GM19025 (cell line): ENCODE measurements at regions not wholly inside any gene's neighbourhood (a gene's known extent, or its start where the extent isn't known, plus 50 kb on each side); places are given as distances from the start of the nearest gene placed in this dataset.

Source experiments
- ATAC-seq: cut with Tn5 transposase; IDR thresholded peaks from one replicate; pipeline ENCODE4 v1.9.1; 2021; ENCODE audit warnings: mild to moderate bottlenecking, low read depth, moderate library complexity; ENCODE audit not compliant: unreplicated experiment

DNA sequence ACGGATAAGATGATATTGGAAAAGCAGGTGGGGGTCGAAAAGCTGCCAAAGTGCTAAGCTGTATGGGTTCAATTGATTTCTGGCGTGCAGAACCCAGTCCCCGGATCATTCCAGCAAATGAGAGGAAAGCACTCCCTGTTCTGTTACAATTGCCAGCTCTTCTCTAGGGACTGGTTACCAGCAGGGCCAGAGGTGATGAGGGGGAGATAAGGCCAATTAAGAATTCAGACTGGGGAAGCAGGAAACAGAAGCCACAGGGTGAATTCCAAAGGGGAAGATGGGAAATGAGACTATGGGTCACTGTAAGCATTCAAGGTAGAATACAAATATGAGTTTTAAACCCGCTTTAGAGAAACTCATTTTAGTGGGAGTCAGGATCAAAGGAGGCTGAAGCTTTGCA lies 349.4 kb upstream of the MAP3K7 start:
- ATAC-seq = no peak

- ATAC-seq = no peak
Observed at GRCh38 chr6:90934966-90935365, 348.1 kb upstream of the MAP3K7 start.

DNA sequence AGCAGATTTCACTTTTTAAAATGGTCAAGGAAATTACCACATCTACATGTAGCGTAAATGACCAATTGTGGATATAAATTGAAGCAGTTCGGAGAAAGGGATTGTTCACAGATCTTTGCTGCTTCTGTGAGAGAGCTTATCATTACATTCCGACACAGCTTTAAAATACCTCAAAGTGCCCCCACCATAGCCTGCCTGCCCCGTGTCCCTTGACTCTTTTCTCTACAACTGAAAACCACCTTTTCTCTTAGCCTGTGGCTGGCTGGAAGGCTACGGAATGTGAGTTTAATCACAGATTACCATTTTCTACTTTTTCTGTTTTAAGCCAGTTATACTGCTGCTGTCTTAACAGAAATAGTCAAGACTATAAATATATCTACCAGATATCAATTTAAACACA lies 347.2 kb upstream of the MAP3K7 start:
- no peak for ATAC-seq

GRCh38 chr6:90932351-90932750 lies 345.5 kb upstream of the MAP3K7 start:
- no peak for ATAC-seq

DNA sequence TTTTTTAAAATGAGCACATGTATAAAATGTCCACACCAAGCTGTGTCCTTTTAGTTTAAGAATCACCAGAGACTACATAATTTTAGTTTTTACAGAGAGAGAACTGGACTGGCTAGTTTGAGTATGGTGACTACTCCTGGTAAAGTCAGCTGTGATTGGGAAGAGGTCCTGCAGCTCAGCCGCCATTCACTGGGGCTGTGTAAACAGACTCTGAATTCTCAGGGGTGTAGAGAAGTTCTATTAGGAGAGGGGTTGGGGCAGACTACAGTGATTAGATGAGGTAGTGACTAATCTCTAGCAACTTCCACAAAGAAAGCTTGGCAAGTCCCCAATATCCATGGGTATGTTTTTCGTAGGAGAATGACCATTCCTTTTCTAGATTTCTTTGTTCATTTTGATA lies 341.2 kb upstream of the MAP3K7 start:
- ATAC-seq = no peak

DNA sequence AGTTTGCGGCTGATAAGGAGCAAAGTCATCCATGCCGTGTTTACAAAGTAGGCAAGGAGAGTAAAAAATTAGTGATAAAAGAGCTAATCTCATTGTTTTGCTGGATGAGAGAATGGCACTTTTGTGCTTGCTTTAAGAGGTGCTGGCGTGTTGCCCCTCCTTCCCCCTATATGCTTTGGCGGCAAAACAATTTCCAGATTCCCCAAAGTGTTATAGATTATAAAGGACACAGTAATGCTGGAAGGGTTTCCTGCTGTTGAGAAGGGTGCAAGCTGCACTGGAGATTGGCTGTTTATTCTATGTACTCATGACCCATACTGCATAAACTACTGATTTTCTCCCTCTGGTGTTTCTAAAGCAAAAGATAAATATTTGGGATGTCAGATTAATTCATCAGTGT lies 338.9 kb upstream of the MAP3K7 start:
- no peak for ATAC-seq

GRCh38 chr6:90922325-90922724 lies 335.5 kb upstream of the MAP3K7 start:
- ATAC-seq = no peak

GRCh38 chr6:90918361-90918760 lies 331.5 kb upstream of the MAP3K7 start:
- no peak for ATAC-seq

DNA sequence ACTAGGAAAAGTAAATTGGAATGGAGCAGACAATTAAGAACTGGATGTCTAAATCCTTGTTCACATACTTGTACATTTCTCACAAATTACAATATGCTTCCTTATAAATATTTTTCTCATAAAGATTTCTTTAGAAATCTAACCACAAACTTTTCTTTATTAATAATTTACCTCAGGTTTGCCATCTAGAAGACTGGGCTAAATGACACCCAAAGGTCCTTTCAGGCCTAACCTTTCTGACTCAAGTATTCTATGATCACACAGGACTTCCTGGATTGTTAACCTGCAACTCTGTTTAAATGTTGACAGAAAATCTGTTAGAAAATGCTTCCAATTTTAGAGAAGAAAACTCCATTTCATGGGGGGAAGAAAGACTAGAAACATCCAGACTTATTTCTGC lies 330.5 kb upstream of the MAP3K7 start:
- ATAC-seq = no peak

DNA sequence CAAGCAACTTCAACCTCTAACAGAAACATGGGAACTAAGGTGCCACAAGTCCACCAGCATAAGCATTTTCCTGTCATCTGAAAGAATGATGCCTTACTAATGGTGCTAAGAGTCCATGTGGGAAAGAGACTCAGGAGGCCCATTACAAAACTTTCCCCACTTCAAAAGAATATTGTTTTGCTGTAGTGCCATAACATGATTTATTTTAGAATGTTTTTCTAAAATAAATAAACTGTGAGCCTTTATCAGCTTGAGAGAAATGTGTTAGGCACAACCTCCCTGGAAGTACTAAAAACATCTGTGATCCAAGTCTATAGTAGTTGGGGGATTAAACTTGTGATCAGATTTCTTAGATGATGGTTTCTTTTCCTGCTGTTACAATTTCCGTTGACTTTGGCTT lies 330.1 kb upstream of the MAP3K7 start:
- ATAC-seq = no peak

- ATAC-seq = no peak
Observed at GRCh38 chr6:90915224-90915915, 328.5 kb upstream of the MAP3K7 start.

GRCh38 chr6:90914312-90914711 lies 327.4 kb upstream of the MAP3K7 start:
- ATAC-seq = no peak

DNA sequence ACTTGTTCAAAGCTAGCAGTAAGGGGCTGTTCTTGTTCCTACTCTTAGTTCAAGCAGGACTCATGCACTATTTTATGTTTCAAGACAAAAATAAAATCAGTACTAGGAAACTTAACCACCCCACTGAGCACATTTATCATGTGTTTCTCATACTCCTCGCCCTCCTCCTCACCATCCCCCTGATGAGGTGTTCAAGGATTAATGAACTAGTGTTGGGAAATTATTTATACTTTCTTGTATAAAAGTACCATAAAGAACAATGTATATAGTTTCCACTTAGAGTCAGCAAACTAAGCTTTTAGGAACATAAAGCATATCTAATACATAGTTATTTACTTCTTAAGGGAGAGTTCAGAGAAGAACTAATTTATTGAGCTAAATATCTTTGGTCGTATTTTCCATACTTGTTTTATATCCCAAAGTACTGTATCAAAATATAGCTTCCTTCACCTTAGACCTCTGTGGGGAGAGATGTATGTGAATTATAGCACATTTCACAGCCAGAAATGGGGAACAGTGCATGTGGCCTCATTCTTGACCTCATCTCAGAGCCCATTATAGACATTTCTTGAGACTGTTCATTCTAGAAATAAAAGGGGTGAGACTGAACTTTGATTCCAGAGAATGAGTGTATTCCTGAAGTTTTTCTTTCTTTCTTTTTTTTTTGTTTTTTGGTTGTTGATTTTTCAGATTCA lies 326.5 kb upstream of the MAP3K7 start:
- ATAC-seq = no peak

DNA sequence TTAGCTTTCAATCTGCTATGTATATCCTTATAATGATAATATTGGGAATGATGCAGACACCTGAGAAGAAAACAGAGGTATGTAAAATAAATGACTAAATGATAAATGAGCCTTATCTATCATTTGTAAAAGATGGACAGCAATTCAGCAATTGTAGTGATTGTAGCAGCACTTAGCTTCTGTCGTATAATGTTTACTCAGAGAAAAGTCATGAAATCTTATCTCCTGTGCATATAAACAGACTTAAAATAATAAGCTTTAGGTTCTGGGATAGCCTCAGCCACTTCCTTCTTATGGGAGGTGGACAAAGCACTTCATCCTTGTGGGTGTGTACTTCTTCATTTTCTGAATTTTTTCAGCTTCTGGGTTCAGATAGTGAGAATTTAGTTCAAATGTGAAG lies 324.8 kb upstream of the MAP3K7 start:
- ATAC-seq = no peak

DNA sequence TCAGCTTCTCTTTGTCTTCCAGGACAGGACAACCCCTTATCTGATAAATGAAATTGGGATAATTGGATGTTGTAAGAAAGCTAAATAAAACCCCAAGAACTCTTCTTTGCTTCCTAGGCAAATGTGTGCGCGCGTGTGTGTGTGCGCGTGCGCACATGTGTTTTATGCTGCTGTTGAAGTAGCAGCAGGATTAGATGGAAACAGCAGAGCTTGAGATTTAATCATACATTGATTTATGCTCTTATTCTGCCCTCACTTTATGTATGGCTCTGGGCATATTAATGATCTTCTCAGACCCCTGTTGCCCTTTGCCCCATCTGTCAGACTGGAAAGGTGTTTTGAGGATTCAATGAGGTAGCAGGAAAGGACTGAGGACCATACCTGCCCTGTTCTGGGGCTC lies 324.0 kb upstream of the MAP3K7 start:
- no peak for ATAC-seq

GRCh38 chr6:90907931-90908655 lies 321.2 kb upstream of the MAP3K7 start:
- no peak for ATAC-seq

DNA sequence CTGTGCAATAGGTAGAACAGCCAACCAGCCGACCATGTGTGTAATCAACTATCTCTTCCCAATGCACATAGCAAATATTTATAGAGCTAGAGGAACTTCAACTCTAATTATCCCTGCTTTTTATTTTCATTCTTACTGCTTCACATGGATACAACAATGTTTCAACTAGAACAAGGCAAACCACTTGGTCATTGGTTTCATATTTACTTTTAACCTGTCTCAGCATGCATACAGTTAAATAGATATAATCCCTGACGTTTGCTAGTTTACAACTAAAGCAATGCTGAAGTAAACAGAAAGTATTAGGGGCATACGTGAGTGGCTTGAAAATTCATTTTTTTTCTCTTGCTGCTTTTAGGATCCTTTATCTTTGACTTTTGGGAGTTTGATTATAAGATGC lies 318.5 kb upstream of the MAP3K7 start:
- no peak for ATAC-seq

DNA sequence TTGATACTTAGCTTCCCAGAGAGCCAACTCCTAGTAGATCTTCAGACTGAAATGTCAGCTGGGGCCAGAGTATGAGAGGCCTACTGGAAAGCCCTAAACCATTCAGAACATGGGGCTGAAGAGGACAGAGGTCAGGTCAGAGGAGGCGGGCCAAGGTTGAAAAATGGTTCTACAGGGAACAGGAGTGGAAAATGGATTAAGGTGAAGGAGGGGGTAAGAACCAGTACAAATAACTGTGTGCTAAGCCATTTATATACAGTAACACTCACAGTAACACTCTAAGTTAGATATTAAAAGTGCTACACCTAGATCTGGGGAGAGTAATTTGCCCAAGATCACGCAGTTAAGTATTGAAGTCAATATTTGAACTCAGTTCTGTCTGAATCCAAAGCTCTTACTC lies 313.2 kb upstream of the MAP3K7 start:
- ATAC-seq = no peak

GRCh38 chr6:90898763-90899162 lies 311.9 kb upstream of the MAP3K7 start:
- no peak for ATAC-seq

DNA sequence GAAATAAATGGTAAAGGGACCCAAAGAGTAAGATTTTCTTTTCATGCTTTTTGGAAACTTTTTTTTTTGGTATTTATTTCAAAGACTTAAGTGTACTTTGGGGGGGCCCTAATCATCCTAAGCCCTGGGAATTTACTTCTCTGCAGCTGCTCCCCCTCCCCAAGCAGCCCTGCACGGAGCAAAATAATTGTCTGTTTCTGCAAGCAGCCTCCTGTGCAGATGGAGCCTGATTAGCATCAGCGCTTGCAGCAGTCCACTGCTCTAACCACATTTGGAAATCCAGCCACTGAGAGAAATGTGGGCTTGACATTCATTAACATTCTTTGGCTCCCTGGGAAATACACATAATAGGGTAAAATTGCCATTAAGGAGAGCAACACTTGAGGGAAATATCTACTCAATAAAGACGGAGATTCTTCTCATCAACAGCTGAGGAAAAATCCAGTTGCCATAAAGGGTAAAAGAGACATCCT lies 309.2 kb upstream of the MAP3K7 start:
- no peak for ATAC-seq

DNA sequence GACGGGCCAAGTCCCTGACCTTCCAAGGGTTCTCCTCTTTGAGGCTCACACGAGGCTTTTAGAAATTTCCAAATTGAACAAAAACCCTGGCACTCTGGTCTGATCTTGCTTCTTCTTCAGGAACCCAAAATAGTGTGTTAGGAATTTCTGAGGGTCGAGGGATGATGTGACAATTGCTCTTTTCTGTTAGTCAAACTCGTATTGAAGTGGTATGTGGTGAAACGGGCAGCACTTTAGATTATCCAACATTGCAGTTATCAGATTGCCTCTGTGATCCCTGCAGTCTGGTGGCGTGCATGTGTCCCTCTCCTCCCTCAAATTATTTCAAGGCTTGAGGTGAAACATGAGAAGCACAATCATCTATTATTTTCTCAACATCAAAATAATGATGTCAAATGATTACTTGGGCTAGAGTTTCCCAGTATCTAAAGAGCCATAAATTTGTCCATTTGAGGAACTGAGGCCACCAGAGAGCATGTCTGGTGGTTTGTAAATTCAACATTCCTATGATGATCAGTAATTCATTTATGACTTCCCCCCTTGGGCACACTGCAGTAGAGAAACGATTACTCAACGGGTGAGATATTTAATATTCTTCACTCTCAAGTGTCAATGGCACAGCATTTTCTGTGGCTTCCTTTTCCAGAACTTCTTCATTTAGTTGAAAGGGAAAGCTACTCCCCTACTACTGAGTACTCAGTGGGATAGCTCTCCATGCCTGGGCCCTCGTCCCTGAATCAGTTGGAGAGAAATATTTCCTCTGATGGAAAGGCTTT lies 308.6 kb upstream of the MAP3K7 start:
- ATAC-seq = no peak
